Gastroesophageal sphincter (tissue), 4 donors: ENCODE measurements at regions not wholly inside any gene's neighbourhood (a gene's known extent, or its start where the extent isn't known, plus 50 kb on each side); places are given as distances from the start of the nearest gene placed in this dataset.

Experiments used
- ATAC-seq: fragments of 150-250 bp; one replicate; pipeline ENCODE4 v1.9.1; 2016; ENCODE audit warnings: mild to moderate bottlenecking, moderate library complexity
- H3K27ac ChIP-seq, 4 donors: fragments of 200-600 bp; sonication (generic) in 3 of 4; 1 replicate in 3 of 4; 2 replicates in 1 of 4; pipeline ENCODE4 v1.5.1; 2016 to 2019
- H3K27me3 ChIP-seq: fragments of 200-600 bp; sonication (generic); one replicate; pipeline ENCODE4 v1.5.1; 2019
- H3K36me3 ChIP-seq, 2 donors: fragments of 200-600 bp; sonication (generic); one replicate each; pipeline ENCODE4 v1.5.1; 2019; ENCODE audit warnings: control low read depth in 1 of 2
- H3K4me1 ChIP-seq, 3 donors: fragments of 200-600 bp; sonication (generic); 1 replicate in 2 of 3; 2 replicates in 1 of 3; pipeline ENCODE4 v1.5.1; 2016 to 2019; ENCODE audit warnings: control low read depth in 2 of 3
- H3K4me3 ChIP-seq, 2 donors: fragments of 200-600 bp; sonication (generic); one replicate each; pipeline ENCODE4 v1.5.1; 2019; ENCODE audit warnings: mild to moderate bottlenecking in 1 of 2, moderate library complexity in 1 of 2
- H3K9me3 ChIP-seq, 3 donors: fragments of 200-600 bp; sonication (generic); one replicate each; pipeline ENCODE4 v1.5.1; 2017 to 2019; ENCODE audit warnings: control low read depth in 2 of 3
- EP300 ChIP-seq: sonication (generic); formaldehyde crosslinking; IDR thresholded peaks from one replicate; pipeline ENCODE4 v1.6.1; 2017; ENCODE audit warnings: antibody characterized with exemption, mild to moderate bottlenecking
- POLR2A ChIP-seq, 2 donors: fragments of 450-650 bp; IDR thresholded peaks; one replicate each; pipeline ENCODE4 v1.6.1; 2017; ENCODE audit warnings: antibody characterized with exemption in 2 of 2, mild to moderate bottlenecking in 2 of 2, moderate library complexity in 1 of 2
- POLR2AphosphoS5 ChIP-seq: sonication (generic); formaldehyde crosslinking; IDR thresholded peaks from one replicate; pipeline ENCODE4 v1.6.1; 2017; ENCODE audit warnings: antibody characterized with exemption
- WGBS, 2 donors: methylation state at CpG; one replicate each; pipeline ENCODE4 v1.1.5; 2018; ENCODE audit warnings: low coverage in 1 of 2; 5-methylcytosine and 5-hydroxymethylcytosine counted together
- TF ChIP-seq, protein P1 (sequence below), 4 experiments: fragments of 200-600 bp in 2 of 4; fragments of 450-650 bp in 2 of 4; sonication (generic) in 1 of 4; IDR thresholded peaks; one replicate each; pipeline ENCODE4 v1.5.1; 2017 to 2019; ENCODE audit warnings: antibody characterized with exemption in 4 of 4, mild to moderate bottlenecking in 2 of 4, moderate library complexity in 2 of 4

DNA sequence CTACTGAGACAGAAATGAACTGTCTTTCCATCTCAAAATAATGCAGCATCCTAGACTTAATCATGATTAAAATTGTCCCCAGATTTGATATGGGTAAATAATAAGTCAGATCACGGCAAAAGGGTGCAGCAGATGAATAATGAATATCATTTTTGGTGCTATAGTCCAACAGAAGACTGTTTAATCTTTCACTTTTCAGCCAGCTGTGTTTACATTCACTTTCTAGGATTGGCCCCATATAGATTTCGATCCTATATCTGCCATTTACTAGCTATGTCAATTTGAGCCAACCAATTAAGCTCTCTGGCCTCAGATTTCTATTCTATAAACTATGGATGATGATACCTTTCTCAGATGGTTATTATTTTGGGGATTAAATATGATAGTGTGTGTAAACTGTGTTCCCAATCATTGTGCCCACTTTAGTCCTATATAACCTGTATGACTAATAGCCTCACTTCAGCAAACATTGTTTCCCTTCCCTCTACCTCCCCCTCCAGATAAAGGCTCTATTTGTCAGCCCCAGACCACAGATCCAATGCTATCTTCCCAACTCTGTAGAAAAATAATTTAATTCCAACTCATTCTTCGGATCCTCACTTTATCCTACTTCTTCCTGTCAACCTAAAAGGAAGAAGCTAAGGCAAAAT lies 53.6 kb upstream of the NT5E start:
- H3K27ac ChIP-seq: no peak overlapping the region
- H3K4me1 ChIP-seq: no peaks in the 10 kb centered on the region
- peaks cover 0 to 4% (median 0%) of the 10 kb centered on the region in 3 donors for H3K9me3 ChIP-seq
- 43 to 61% methylated on average over 3 of the region's 3 CpGs for WGBS, 2 donors
- no peak for ATAC-seq
- no peak overlapping the region for H3K4me3 ChIP-seq
- H3K36me3 ChIP-seq: no peaks in the 10 kb centered on the region
- no peaks in the 10 kb centered on the region for H3K27me3 ChIP-seq
- TF ChIP-seq, protein P1, sequence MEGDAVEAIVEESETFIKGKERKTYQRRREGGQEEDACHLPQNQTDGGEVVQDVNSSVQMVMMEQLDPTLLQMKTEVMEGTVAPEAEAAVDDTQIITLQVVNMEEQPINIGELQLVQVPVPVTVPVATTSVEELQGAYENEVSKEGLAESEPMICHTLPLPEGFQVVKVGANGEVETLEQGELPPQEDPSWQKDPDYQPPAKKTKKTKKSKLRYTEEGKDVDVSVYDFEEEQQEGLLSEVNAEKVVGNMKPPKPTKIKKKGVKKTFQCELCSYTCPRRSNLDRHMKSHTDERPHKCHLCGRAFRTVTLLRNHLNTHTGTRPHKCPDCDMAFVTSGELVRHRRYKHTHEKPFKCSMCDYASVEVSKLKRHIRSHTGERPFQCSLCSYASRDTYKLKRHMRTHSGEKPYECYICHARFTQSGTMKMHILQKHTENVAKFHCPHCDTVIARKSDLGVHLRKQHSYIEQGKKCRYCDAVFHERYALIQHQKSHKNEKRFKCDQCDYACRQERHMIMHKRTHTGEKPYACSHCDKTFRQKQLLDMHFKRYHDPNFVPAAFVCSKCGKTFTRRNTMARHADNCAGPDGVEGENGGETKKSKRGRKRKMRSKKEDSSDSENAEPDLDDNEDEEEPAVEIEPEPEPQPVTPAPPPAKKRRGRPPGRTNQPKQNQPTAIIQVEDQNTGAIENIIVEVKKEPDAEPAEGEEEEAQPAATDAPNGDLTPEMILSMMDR (IDR thresholded peaks at IDR 0.05): no peak
- TF ChIP-seq POLR2AphosphoS5: no peak
- no peak for TF ChIP-seq EP300
- no peak for TF ChIP-seq POLR2A (IDR thresholded peaks at IDR 0.05)

GRCh38 chr6:85395746-85396145 lies 54.1 kb upstream of the NT5E start:
- Histone ChIP-seq H3K36me3 (no peaks in the 10 kb centered on the region), H3K27ac (no peak overlapping the region), H3K4me3 (no peak overlapping the region), H3K9me3 (peaks cover 0 to 4% (median 0%) of the 10 kb centered on the region in 3 donors), H3K4me1 (no peaks in the 10 kb centered on the region), H3K27me3 (no peaks in the 10 kb centered on the region)
- TF ChIP-seq POLR2AphosphoS5: no peak
- TF ChIP-seq, protein P1 (IDR thresholded peaks at IDR 0.05): no peak
- no peak for TF ChIP-seq POLR2A (IDR thresholded peaks at IDR 0.05)
- no peak for TF ChIP-seq EP300
- no peak for ATAC-seq

DNA sequence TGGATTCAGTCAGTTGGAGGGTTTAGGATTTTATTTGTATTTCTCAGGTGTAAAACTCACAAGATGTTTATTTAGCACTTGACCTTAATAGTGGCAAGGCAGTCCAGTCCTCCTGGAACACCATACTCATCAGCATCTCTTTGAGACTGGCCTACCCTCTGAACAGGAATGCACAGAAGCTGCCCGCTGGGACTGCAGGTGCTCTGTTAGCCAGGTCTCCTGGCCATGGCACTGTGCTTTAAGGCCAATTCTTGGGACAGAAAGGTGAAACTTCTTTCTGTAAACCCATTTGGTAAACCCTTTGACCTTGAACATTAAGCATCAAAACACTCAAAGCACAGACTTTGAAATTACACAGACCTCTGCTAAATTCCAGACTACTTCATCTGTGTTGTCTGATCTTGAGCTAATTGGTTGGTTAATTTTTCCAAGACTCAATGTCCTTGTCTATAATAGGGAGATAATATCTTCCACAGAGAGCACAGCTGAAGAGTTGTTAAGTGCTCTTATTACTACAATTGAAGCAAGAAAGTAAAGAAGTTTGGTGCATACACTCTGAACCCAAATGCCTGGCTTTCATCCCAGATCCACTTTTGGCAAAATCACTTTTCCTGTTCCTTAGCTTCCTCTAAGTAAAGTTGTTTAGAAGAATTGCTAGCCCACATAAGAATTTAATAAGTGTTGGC lies 54.9 kb upstream of the NT5E start:
- ATAC-seq: no peak
- Histone ChIP-seq H3K27ac (no peak overlapping the region), H3K36me3 (no peaks in the 10 kb centered on the region), H3K4me3 (no peak overlapping the region), H3K4me1 (no peaks in the 10 kb centered on the region), H3K9me3 (peaks cover 0 to 4% (median 0%) of the 10 kb centered on the region in 3 donors), H3K27me3 (no peaks in the 10 kb centered on the region)
- TF ChIP-seq POLR2A (IDR thresholded peaks at IDR 0.05): no peak
- TF ChIP-seq, protein P1 (IDR thresholded peaks at IDR 0.05): no peak
- TF ChIP-seq POLR2AphosphoS5: no peak
- TF ChIP-seq EP300: no peak
- WGBS, 2 donors: no CpG with 5 or more reads among the region's 1 CpG

GRCh38 chr6:85394199-85394598 lies 55.7 kb upstream of the NT5E start:
- Histone ChIP-seq H3K36me3 (no peaks in the 10 kb centered on the region), H3K27ac (no peak overlapping the region), H3K27me3 (no peaks in the 10 kb centered on the region), H3K4me1 (no peaks in the 10 kb centered on the region), H3K9me3 (peaks cover 0 to 4% (median 0%) of the 10 kb centered on the region in 3 donors), H3K4me3 (no peak overlapping the region)
- TF ChIP-seq POLR2AphosphoS5 (no peak), POLR2A (IDR thresholded peaks at IDR 0.05) (no peak), EP300 (no peak)
- TF ChIP-seq, protein P1 (IDR thresholded peaks at IDR 0.05): no peak
- ATAC-seq: no peak
- 100% methylated on average over 1 of the region's 1 CpG for WGBS, 2 donors

GRCh38 chr6:85392379-85392778 lies 57.5 kb upstream of the NT5E start:
- 42 to 82% methylated on average over 2 to 3 of the region's 4 CpGs for WGBS, 2 donors

More at GRCh38 chr6:85392379-85392778, 57.5 kb upstream of the NT5E start:
- TF ChIP-seq, protein P1 (IDR thresholded peaks at IDR 0.05): no peak
- TF ChIP-seq POLR2A (IDR thresholded peaks at IDR 0.05) (no peak), POLR2AphosphoS5 (no peak), EP300 (no peak)
- H3K9me3 ChIP-seq: peaks cover 0 to 4% (median 0%) of the 10 kb centered on the region in 3 donors
- H3K27ac ChIP-seq: no peak overlapping the region
- H3K4me1 ChIP-seq: no peaks in the 10 kb centered on the region
- ATAC-seq: no peak
- H3K4me3 ChIP-seq: no peak overlapping the region
- no peaks in the 10 kb centered on the region for H3K27me3 ChIP-seq
- no peaks in the 10 kb centered on the region for H3K36me3 ChIP-seq
